H1 (cell line): ENCODE measurements at regions not wholly inside any gene's neighbourhood (a gene's known extent, or its start where the extent isn't known, plus 50 kb on each side); places are given as distances from the start of the nearest gene placed in this dataset.

Experiments used
- CTCF ChIA-PET: fragments of 300-600 bp; sonication (Branson Sonifier 250); formaldehyde crosslinking; loops from one replicate; lab custom pipeline; 2021; ENCODE audit not compliant: partially characterized antibody; lab: Charles Lee
- POLR2A ChIA-PET: fragments of 300-600 bp; sonication (Branson Sonifier 250); formaldehyde crosslinking; loops from one replicate; lab custom pipeline; 2021; ENCODE audit warnings: inconsistent platforms; ENCODE audit not compliant: partially characterized antibody; lab: Charles Lee
- DNase-seq, 2 experiments: peaks; one replicate each; pipeline versions ENCODE4 v3.0.0 to v3.0.0-alpha.2; 2010 to 2022; ENCODE audit warnings: low spot score in 2 of 2, low read depth in 1 of 2, mixed read lengths in 1 of 2
- FAIRE-seq: peaks from 2 replicates; lab custom pipeline; 2011; peaks lifted over from hg19 to GRCh38; lab: Jason Lieb, UNC
- H2AFZ ChIP-seq: 2 replicates; pipeline ENCODE4 v1.8.1; 2012; ENCODE audit warnings: low read length, inconsistent platforms
- H2AK5ac ChIP-seq: 2 replicates; pipeline ENCODE4 v1.6.1; 2013; ENCODE audit warnings: low read depth, low read length
- H2BK120ac ChIP-seq: replicated peaks from 2 replicates; pipeline ENCODE3; 2013; ENCODE audit warnings: low read depth, low read length, inconsistent platforms
- H2BK12ac ChIP-seq: 2 replicates; pipeline ENCODE4 v1.6.1; 2013; ENCODE audit warnings: low read depth, low read length
- H2BK15ac ChIP-seq: 2 replicates; pipeline ENCODE4 v1.6.1; 2013; ENCODE audit warnings: low read length
- H2BK20ac ChIP-seq: 2 replicates; pipeline ENCODE4 v1.6.1; 2013; ENCODE audit warnings: low read length
- H2BK5ac ChIP-seq: 2 replicates; pipeline ENCODE4 v1.6.1; 2013; ENCODE audit warnings: low read depth, low read length
- H3K14ac ChIP-seq: 2 replicates; pipeline ENCODE4 v1.6.1; 2013; ENCODE audit warnings: inconsistent platforms; ENCODE audit not compliant: insufficient read length
- H3K18ac ChIP-seq: 2 replicates; pipeline ENCODE4 v1.6.1; 2013; ENCODE audit warnings: low read length; ENCODE audit errors: extremely low read depth
- H3K23ac ChIP-seq: 2 replicates; pipeline ENCODE4 v1.6.1; 2013; ENCODE audit warnings: inconsistent platforms; ENCODE audit not compliant: insufficient read length
- H3K23me2 ChIP-seq: 2 replicates; pipeline ENCODE4 v1.6.1; 2013; ENCODE audit warnings: low read depth, low read length
- H3K27ac ChIP-seq: 2 replicates; pipeline ENCODE4 v1.6.1; 2011; ENCODE audit warnings: low read depth, low read length, inconsistent platforms
- H3K27me3 ChIP-seq, 4 experiments: replicated peaks in 1 of 4; 1 replicate in 1 of 4; 2 replicates in 3 of 4; pipeline versions ENCODE4 v1.6.1 to v1.8.1; 2011 to 2013; ENCODE audit warnings: low read length in 3 of 4, mild to moderate bottlenecking in 3 of 4, inconsistent platforms in 2 of 4, mixed read lengths in 2 of 4, moderate library complexity in 1 of 4; ENCODE audit not compliant: control insufficient read depth in 3 of 4, insufficient read depth in 3 of 4; ENCODE audit errors: extremely low read depth in 1 of 4
- H3K36me3 ChIP-seq, 4 experiments: 2 replicates each; pipeline versions ENCODE4 v1.6.1 to v1.8.1; 2011 to 2013; ENCODE audit warnings: mild to moderate bottlenecking in 4 of 4, low read length in 3 of 4, moderate library complexity in 2 of 4, control low read depth in 1 of 4, inconsistent platforms in 1 of 4; ENCODE audit not compliant: insufficient read depth in 4 of 4, control insufficient read depth in 2 of 4
- H3K4ac ChIP-seq: replicated peaks from 2 replicates; pipeline ENCODE3; 2013; ENCODE audit warnings: low read length, low read depth, mixed read lengths, inconsistent platforms; ENCODE audit not compliant: insufficient read length
- H3K4me1 ChIP-seq, 4 experiments: replicated peaks in 1 of 4; 1 replicate in 1 of 4; 2 replicates in 3 of 4; pipeline versions ENCODE4 v1.6.1 to v1.8.1; 2011 to 2013; ENCODE audit warnings: low read length in 3 of 4, inconsistent platforms in 2 of 4, mixed read lengths in 1 of 4; ENCODE audit not compliant: insufficient read depth in 4 of 4, control insufficient read depth in 3 of 4
- H3K4me2 ChIP-seq, 2 experiments: 2 replicates each; pipeline versions ENCODE4 v1.6.1 to v1.8.1; 2011 to 2013; ENCODE audit warnings: low read depth in 2 of 2, low read length in 2 of 2, control low read depth in 1 of 2, inconsistent platforms in 1 of 2, mild to moderate bottlenecking in 1 of 2; ENCODE audit not compliant: insufficient read depth in 1 of 2
- H3K4me3 ChIP-seq, 4 experiments: fragments of 200-600, 300-600 bp in 1 of 4; sonication (generic), shearing (Covaris generic), sonication (Bioruptor Twin) in 1 of 4; 2 replicates each; pipeline versions ENCODE4 v1.5.1 to v1.8.1; 2011 to 2016; ENCODE audit warnings: low read length in 4 of 4, low read depth in 3 of 4, control low read depth in 2 of 4, inconsistent platforms in 2 of 4, mild to moderate bottlenecking in 2 of 4, mixed read lengths in 1 of 4, moderate library complexity in 1 of 4; ENCODE audit not compliant: insufficient read depth in 2 of 4; ENCODE audit errors: extremely low read depth in 1 of 4
- H3K56ac ChIP-seq: replicated peaks from 2 replicates; pipeline ENCODE3; 2013; ENCODE audit warnings: low read depth, mild to moderate bottlenecking, mixed read lengths, low read length, inconsistent platforms; ENCODE audit not compliant: insufficient read length
- H3K79me1 ChIP-seq: 2 replicates; pipeline ENCODE4 v1.6.1; 2013; ENCODE audit warnings: low read depth, low read length, control low read depth
- H3K79me2 ChIP-seq, 2 experiments: 2 replicates each; pipeline versions ENCODE4 v1.6.1 to v1.8.1; 2012 to 2013; ENCODE audit warnings: low read length in 2 of 2, mild to moderate bottlenecking in 2 of 2, inconsistent platforms in 1 of 2; ENCODE audit not compliant: insufficient read depth in 2 of 2, control insufficient read depth in 1 of 2
- H3K9ac ChIP-seq, 4 experiments: replicated peaks in 1 of 4; 1 replicate in 1 of 4; 2 replicates in 3 of 4; pipeline versions ENCODE4 v1.6.1 to v1.8.1; 2011 to 2013; ENCODE audit warnings: low read depth in 3 of 4, low read length in 3 of 4, control low read depth in 2 of 4, mild to moderate bottlenecking in 2 of 4, moderate library complexity in 2 of 4, inconsistent platforms in 1 of 4; ENCODE audit errors: extremely low read depth in 1 of 4
- H3K9me3 ChIP-seq, 2 experiments: 2 replicates each; pipeline versions ENCODE4 v1.6.1 to v1.8.1; 2012 to 2013; ENCODE audit warnings: mild to moderate bottlenecking in 2 of 2, moderate library complexity in 2 of 2, control low read depth in 1 of 2, inconsistent platforms in 1 of 2, low read depth in 1 of 2, low read length in 1 of 2, mixed read lengths in 1 of 2; ENCODE audit not compliant: insufficient read depth in 2 of 2
- H4K20me1 ChIP-seq, 2 experiments: replicated peaks in 1 of 2; 2 replicates each; pipeline versions ENCODE3 to v1.8.1; 2011 to 2013; ENCODE audit warnings: inconsistent platforms in 2 of 2, low read length in 2 of 2, mild to moderate bottlenecking in 1 of 2; ENCODE audit not compliant: insufficient read depth in 2 of 2, control insufficient read depth in 1 of 2
- H4K5ac ChIP-seq: 2 replicates; pipeline ENCODE4 v1.6.1; 2013; ENCODE audit warnings: low read length, low read depth, mixed read lengths, inconsistent platforms; ENCODE audit not compliant: insufficient read length
- H4K8ac ChIP-seq: 2 replicates; pipeline ENCODE4 v1.8.0; 2013; ENCODE audit warnings: mild to moderate bottlenecking, moderate library complexity, low read length, inconsistent platforms; ENCODE audit not compliant: insufficient read depth; ENCODE audit errors: extremely low read depth
- H4K91ac ChIP-seq: replicated peaks from 2 replicates; pipeline ENCODE3; 2013; ENCODE audit warnings: low read length, mixed read lengths, inconsistent platforms; ENCODE audit not compliant: insufficient read length
- EGR1 ChIP-seq: IDR thresholded peaks from 2 replicates; pipeline ENCODE4 v1.6.1; 2011; ENCODE audit warnings: low read depth, low read length, borderline replicate concordance
- EP300 ChIP-seq, 2 experiments: IDR thresholded peaks; 1 replicate in 1 of 2; 2 replicates in 1 of 2; pipeline ENCODE4 v1.6.1; 2011 to 2012; ENCODE audit warnings: low read depth in 2 of 2, low read length in 2 of 2, mild to moderate bottlenecking in 2 of 2, borderline replicate concordance in 1 of 2, inconsistent platforms in 1 of 2, moderate library complexity in 1 of 2
- HDAC2 ChIP-seq, 2 experiments: fragments of 300-600 bp in 1 of 2; sonication (generic) in 1 of 2; IDR thresholded peaks; 2 replicates each; pipeline ENCODE4 v1.6.1; 2011 to 2012; ENCODE audit warnings: low read depth in 2 of 2, low read length in 2 of 2, mild to moderate bottlenecking in 2 of 2, moderate library complexity in 2 of 2, borderline replicate concordance in 1 of 2, inconsistent platforms in 1 of 2
- HDAC6 ChIP-seq: IDR thresholded peaks from one replicate; pipeline ENCODE4 v1.7.1; 2012; ENCODE audit warnings: low read depth, mild to moderate bottlenecking, inconsistent platforms, low read length, moderate library complexity
- JUND ChIP-seq: IDR thresholded peaks from 2 replicates; pipeline ENCODE4 v1.6.1; 2011; ENCODE audit warnings: mild to moderate bottlenecking, improper control_type of control experiment, low read length
- PHF8 ChIP-seq: fragments of 200-600 bp; sonication (generic); conservative IDR thresholded peaks from 2 replicates; pipeline ENCODE4 v1.7.1; 2012; ENCODE audit warnings: low read depth, mild to moderate bottlenecking, inconsistent platforms, low read length, moderate library complexity
- SP1 ChIP-seq: IDR thresholded peaks from 2 replicates; pipeline ENCODE4 v1.6.1; 2011; ENCODE audit warnings: low read depth, low read length
- TAF1 ChIP-seq: IDR thresholded peaks from 2 replicates; pipeline ENCODE4 v1.6.1; 2011; ENCODE audit warnings: mild to moderate bottlenecking, low read depth, low read length
- WGBS, 2 experiments: shearing (Covaris generic) in 1 of 2; methylation state at CpG; one replicate each; pipeline versions ENCODE4 v1.1.6 to v1.1.7; 2013 to 2015; ENCODE audit warnings: low lambda C conversion rate in 2 of 2, mixed read lengths in 2 of 2, inconsistent platforms in 1 of 2, low coverage in 1 of 2, missing lambda C conversion rate in 1 of 2; ENCODE audit not compliant: insufficient replicate concordance in 2 of 2, insufficient coverage in 1 of 2, insufficient read length in 1 of 2; ENCODE audit errors: extremely low coverage in 1 of 2, missing lambda C conversion rate in 1 of 2; 5-methylcytosine and 5-hydroxymethylcytosine counted together
- TF ChIP-seq, protein P1 (sequence below), 3 experiments: IDR thresholded peaks; 1 replicate in 2 of 3; 2 replicates in 1 of 3; pipeline versions ENCODE4 v1.5.1 to v1.6.1; 2011; ENCODE audit warnings: low read length in 3 of 3, mild to moderate bottlenecking in 3 of 3, inconsistent platforms in 2 of 3, low read depth in 1 of 3, moderate library complexity in 1 of 3; ENCODE audit not compliant: insufficient read depth in 1 of 3; ENCODE audit errors: control extremely low read depth in 1 of 3

- Histone ChIP-seq H2AFZ (no peak overlapping the region), H3K4me1 (peaks cover 0 to 3% (median 0%) of the 10 kb centered on the region in 4 experiments; a peak in 1 of 7 replicates), H3K23ac (no peak overlapping the region), H2BK5ac (no peak overlapping the region), H3K4me3 (no peak overlapping the region), H3K27ac (no peak overlapping the region), H3K56ac (no peak overlapping the region), H4K20me1 (peaks cover 0 to 2% of the 10 kb centered on the region in 2 experiments), H3K9me3 (no peaks in the 10 kb centered on the region), H2BK12ac (no peak overlapping the region; the same call in 1 of the 2 replicates), H3K36me3 (no peaks in the 10 kb centered on the region), H3K18ac (no peak overlapping the region), H3K9ac (no peak overlapping the region), H4K5ac (no peak overlapping the region), H2BK15ac (no peak overlapping the region), H4K8ac (no peak overlapping the region), H3K4me2 (no peak overlapping the region), H2BK20ac (no peak overlapping the region), H3K79me1 (no peaks in the 10 kb centered on the region), H2BK120ac (no peak overlapping the region), H2AK5ac (no peak overlapping the region), H3K14ac (no peak overlapping the region), H3K79me2 (no peaks in the 10 kb centered on the region), H3K4ac (no peak overlapping the region), H3K27me3 (no peaks in the 10 kb centered on the region), H3K23me2 (no peaks in the 10 kb centered on the region), H4K91ac (no peak overlapping the region)
- FAIRE-seq (no peak), DNase-seq (no peak)
- no peak for TF ChIP-seq PHF8
- TF ChIP-seq HDAC6: no peak
- TF ChIP-seq EGR1: no peak
- TF ChIP-seq TAF1: no peak
- no peak for TF ChIP-seq EP300 (IDR thresholded peaks at IDR 0.05; ENCODE audit: borderline replicate concordance in 1 of 2, low read depth in 2 of 2, low read length in 2 of 2)
- no peak for TF ChIP-seq SP1
- TF ChIP-seq HDAC2 (IDR thresholded peaks at IDR 0.05; ENCODE audit: borderline replicate concordance in 1 of 2, low read depth in 2 of 2, low read length in 2 of 2): no peak
- no peak for TF ChIP-seq JUND
- TF ChIP-seq, protein P1, sequence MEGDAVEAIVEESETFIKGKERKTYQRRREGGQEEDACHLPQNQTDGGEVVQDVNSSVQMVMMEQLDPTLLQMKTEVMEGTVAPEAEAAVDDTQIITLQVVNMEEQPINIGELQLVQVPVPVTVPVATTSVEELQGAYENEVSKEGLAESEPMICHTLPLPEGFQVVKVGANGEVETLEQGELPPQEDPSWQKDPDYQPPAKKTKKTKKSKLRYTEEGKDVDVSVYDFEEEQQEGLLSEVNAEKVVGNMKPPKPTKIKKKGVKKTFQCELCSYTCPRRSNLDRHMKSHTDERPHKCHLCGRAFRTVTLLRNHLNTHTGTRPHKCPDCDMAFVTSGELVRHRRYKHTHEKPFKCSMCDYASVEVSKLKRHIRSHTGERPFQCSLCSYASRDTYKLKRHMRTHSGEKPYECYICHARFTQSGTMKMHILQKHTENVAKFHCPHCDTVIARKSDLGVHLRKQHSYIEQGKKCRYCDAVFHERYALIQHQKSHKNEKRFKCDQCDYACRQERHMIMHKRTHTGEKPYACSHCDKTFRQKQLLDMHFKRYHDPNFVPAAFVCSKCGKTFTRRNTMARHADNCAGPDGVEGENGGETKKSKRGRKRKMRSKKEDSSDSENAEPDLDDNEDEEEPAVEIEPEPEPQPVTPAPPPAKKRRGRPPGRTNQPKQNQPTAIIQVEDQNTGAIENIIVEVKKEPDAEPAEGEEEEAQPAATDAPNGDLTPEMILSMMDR (IDR thresholded peaks at IDR 0.05; ENCODE audit: control extremely low read depth in 1 of 3, insufficient read depth in 1 of 3, low read depth in 1 of 3, low read length in 3 of 3): no peak
- 98% methylated on average over 3 of the region's 3 CpGs; no CpG with 5 or more reads in 1 of the 2 experiments for WGBS, 2 experiments
- POLR2A ChIA-PET: no interaction called here
- CTCF ChIA-PET: interaction anchor here (0.9 to 1.8 kb wide), 3 partner anchors 36 to 79 kb away, joined by 3 to 4 read pairs (median 3); no protein-coding TSS in a partner anchor
Observed at GRCh38 chr1:181344091-181344490, 139.2 kb upstream of the CACNA1E start.
